GM12892 (cell line): ENCODE measurements at regions not wholly inside any gene's neighbourhood (a gene's known extent, or its start where the extent isn't known, plus 50 kb on each side); places are given as distances from the start of the nearest gene placed in this dataset.

Source experiments
- POLR2AphosphoS5 ChIP-seq: IDR thresholded peaks from 2 replicates; pipeline ENCODE4 v1.6.1; 2011; ENCODE audit warnings: low read depth, low read length, control low read depth
- TAF1 ChIP-seq: IDR thresholded peaks from 2 replicates; pipeline ENCODE4 v1.6.1; 2011; ENCODE audit warnings: low read depth, mild to moderate bottlenecking, control low read depth, low read length, borderline replicate concordance

GRCh38 chr10:61039868-61040267 is 95.9 kb upstream of the RHOBTB1 start:
- TF ChIP-seq POLR2AphosphoS5 (no peak), TAF1 (no peak)
